ENCODE measurements at regions not wholly inside any gene's neighbourhood (a gene's known extent, or its start where the extent isn't known, plus 50 kb on each side); places are given as distances from the start of the nearest gene placed in this dataset.
"Not testable (repeated sequence)": the region's sequence is repeated elsewhere in the genome, so short reads cannot be mapped to it uniquely, and the experiment has no call there.

DNA sequence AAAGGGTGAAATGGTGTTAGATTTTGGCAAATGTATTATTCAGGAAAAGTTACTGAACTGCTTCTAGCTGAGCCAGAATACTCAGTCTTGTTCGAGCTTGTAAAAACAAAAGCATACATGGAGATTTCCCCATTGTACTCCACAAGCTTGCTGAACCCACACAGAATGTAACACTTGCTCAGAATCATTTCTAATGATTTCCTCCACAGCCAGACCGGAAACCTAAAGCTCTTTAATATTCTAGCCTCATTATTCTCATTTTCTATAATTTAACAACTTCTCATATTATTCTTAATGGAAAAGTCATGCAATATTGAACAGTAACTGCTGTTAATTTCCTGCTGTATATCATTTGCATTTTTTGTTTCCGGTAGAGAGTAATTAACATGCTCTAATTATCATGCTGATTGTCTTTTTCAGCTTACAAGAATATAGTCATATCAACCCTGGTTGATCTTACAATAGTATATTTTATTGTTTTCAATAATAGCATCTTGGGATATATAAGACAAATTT lies 1387.5 kb upstream of the EYS start:
- no peak for DNase-seq (ENCODE audit: low spot score)

DNA sequence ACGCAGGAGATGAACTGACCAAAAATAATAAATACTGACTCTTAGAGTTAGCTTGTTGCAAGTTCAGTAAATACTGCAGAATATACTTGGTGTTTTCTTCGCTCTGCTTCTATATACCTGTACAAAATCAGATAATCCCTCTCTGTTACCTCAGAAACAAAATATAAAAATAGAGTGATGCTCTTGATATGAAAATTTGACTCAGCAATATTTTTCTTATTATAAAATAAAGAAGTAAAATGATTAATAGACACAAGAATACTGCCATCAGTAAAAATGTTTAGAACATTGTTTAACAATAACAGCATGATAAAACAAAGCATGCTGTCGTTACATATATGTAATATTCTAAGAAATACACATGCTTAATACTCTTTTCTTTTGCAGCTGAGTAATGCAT lies 1366.9 kb upstream of the EYS start:
- no peak for DNase-seq (ENCODE audit: low spot score)

DNA sequence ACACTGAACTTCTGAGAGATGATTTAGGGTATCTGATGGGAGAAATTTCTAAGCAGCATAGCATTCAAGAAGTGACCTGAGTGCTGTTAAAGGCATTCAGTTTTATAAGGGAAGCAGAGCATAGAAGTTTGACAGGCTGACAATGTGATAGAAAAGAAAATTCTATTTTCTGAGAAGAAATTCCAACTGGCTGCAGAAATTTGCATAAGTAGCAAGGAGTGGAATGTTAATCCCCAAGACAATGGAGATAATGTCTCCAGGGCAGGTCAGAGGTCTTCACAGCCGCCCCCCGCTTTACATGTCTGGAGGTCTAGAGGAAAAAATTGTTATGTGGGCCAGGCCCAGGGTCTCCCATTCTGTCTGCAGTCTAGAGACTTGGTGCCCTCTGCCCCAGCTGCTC lies 1361.8 kb upstream of the EYS start:
- DNase-seq (ENCODE audit: low spot score) = no peak

DNA sequence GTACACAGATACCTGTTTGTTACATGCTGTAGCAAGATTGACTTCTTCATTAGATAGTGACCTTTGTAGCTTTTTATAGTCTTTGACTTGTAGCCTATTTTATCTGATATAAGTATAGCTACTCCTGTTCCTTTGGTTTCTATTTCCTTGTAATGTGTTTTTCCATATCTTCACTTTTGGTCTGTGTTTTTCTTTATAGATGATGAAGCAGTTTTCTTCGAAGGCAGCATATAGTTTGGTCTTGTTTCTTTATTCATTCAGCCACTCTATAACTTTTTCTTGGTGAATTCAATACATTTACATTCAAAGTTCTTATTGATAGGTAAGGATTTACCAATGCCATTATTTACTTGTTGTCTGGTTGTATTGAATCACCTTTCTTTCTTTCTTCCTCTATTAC lies 1357.3 kb upstream of the EYS start:
- DNase-seq (ENCODE audit: low spot score) = no peak

DNA sequence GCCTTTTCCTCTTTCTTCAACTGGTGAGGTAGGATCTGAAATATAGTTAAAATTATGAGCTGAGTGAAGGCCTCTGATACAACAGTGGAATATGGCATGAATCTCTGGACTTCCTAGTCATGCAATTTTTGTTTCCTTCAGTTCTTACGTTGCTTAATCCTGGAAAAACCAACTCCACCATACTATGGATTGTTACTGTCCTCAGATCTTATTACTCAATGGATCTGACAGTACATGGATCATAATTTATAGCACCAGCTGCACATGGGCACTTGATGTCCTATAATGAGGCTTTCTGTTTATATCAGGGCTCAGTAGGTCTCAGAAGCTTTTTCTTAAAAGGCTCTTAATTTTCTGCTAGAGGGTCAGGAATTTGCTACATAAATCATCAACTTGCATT lies 1341.0 kb upstream of the EYS start:
- DNase-seq (ENCODE audit: low spot score) = no peak

DNA sequence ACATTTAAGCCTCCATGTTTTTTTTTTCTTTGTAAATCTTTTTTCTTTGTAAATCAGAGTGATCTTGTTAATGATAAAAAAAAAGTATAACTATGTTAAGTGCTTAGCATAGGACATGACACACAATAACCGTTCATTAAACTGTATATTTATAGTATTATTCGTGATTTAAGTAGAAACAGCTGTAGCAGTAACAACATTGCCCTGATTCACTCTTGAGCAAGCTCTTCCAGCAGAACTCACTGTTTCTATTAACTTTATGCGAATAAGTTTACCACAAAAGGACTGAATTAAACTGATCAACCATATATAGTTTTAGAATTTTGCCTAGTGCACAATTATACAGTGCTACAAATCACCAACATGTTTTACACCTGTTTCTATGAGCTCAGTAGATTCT lies 1338.0 kb upstream of the EYS start:
- DNase-seq (ENCODE audit: low spot score) = no peak

DNA sequence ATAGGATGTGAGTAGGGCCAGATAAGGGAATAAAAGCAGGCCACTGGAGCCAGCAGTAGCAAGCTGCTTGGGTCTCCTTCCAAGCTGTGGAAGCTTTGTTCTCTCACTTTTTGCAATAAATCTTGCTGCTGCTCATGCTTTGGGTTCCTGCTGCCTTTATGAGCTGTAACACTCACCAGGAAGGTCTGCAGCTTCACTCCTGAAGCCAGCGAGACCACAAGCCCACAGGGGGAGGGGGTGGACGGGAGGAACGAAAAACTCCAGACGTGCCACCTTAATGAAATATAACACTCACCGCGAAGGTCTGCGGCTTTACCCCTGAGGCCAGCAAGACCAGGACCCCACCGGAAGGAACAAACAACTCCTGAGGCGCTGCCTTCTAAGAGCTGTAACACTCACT lies 1324.4 kb upstream of the EYS start:
- DNase-seq (ENCODE audit: low spot score) = no peak

DNA sequence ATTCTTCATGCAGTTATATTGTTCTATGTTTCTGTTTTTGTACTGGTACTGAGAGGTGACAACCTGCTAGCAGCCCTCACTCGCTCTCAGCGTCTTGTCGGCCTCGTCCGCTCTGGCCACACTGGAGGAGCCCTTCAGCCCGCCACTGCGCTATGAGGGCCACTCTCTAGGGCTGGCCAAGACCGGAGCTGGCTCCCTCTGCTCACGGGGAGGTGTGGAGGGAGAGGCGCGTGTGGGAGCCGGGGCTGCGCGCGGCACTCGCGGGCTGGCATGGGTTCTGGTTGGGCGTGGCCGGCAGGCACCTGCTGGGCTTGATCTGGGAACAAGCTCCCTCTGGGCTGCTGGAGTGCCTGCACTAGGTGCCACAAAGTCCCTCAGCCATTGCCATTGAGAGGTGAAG lies 1323.8 kb upstream of the EYS start:
- DNase-seq (ENCODE audit: low spot score) = no peak

DNA sequence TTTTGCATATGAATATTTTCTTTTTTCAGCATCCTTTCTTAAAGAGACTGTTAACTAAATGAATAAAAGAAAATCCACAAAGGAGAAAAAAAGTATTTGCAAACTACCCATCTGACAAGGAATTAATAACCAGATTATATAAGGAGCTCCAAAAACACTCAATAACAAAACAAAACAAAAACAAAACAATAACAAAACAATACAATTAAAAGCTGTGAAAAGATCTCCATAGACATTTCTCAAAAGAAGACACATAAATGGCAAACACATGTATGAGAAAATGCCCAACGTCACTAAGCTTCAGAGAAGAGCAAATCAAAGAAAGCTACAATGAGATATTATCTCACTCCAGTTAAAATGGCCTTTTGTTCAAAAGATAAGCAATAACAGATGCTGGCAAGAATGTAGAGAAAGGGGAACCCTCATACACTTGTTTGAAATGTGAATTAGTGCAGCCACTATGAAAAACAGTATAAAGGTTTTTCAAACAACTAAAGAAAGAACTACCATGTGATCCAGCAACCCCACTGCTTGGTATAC lies 1310.0 kb upstream of the EYS start:
- no peak for DNase-seq (ENCODE audit: low spot score)

DNA sequence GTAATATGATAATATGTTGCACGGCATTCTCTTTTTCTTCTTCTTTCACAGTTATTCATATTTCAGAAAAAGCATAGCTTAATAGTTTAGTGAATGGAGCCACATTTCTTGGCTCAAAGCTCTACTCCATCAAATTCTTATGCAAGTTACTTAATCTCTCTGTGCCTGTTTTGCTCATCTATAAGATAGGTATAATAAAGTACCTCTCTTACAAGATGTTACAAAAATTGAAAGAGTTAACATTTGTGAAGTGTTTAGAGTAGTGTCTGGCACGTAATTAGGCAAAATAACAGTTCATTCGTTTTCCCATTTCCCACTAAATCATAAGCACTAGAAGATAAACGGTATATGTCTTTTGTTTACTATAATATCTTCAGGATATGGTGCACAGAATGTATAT lies 1304.4 kb upstream of the EYS start:
- DNase-seq (ENCODE audit: low spot score) = no peak

DNA sequence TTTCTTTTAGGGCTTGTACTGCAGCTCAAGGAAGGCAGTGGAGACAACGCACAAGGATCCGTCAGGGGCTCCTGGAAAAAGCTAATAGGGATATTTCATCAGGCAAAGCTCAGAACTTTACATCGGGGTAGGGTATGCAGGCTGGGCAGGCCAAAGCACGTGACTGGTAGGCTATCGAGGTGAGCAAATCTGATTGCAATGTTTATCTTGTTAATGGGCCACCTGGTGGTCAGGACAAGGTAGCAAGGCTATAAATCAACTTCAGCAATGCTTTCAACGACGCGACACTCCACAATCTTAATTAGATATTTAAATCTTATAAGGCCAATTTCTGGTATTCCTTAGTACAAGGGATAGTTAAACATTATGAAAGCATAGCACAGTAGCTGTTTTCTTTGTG lies 1302.8 kb upstream of the EYS start:
- peak; percentile 35 for DNase-seq (ENCODE audit: low spot score)

DNA sequence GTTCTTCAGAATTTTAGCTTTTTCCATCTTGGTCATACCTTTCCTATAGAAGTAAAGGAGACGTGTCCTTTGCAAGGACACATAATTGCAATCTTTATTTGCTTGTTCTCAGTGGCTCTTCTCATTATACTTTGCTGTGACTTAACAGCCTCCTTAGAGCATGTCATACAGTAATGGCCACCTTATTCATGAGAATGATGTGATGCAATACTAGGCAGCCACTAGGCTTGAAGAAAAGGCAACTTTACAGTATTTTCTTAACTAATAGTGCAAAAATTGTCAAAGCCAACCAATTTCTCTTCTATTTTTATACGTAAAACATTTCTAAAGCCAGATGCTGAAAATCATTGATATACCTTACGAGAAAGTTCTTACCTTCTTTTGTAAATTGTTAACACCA lies 1296.8 kb upstream of the EYS start:
- DNase-seq (ENCODE audit: low spot score) = no peak

DNA sequence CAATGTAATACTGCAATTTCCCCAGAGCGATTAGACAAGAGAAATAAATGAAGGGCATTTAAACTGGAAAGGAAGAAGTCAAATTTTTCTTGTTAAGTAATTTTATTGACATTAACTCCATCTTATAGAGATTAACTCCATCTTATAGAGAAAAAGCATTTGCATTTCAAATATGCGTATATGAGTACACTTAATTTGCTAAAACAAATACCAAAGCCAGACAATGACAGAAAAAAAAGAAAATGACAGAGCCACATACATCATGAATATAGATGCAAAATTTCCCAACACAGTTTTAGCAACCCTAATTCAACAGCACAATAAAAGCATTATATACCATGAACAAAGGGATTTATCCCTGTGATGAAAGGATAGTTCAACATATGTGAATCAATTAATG lies 1293.1 kb upstream of the EYS start:
- DNase-seq (ENCODE audit: low spot score) = no peak

DNA sequence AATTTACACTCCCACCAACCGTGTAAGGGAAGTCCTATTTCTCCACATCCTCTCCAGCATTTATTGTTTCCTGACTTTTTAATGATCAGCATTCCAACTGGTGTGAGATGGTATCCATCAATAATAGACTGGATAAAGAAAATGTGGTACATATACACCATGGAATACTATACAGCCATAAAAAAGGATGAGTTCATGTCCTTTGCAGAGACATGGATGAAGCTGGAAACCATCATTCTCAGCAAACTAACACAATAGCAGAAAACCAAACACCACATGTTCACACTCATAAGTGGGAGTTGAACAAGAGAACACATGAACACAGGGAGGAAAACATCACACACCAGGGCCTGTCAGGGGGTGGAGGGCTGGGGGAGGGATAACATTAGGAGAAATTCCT lies 1290.6 kb upstream of the EYS start:
- DNase-seq (ENCODE audit: low spot score) = not testable (repeated sequence)

DNA sequence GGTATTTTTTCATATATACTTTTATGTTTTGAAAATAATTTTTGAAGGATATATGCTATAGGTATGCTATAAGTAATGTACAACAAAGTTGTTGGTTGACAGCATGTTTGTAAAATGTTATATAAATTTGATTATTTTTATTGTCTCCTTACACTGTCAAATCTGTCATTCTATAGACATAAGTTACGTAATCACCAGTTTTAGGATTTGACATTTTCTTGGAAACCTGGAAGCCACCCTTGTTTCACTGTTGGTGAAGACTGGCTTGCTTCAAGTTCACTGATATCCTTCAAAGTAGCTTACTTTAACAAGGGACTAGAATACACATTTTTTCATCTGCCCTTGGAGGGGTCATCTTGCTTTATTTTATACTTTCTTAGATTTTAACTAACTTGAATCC lies 1288.6 kb upstream of the EYS start:
- no peak for DNase-seq (ENCODE audit: low spot score)

DNA sequence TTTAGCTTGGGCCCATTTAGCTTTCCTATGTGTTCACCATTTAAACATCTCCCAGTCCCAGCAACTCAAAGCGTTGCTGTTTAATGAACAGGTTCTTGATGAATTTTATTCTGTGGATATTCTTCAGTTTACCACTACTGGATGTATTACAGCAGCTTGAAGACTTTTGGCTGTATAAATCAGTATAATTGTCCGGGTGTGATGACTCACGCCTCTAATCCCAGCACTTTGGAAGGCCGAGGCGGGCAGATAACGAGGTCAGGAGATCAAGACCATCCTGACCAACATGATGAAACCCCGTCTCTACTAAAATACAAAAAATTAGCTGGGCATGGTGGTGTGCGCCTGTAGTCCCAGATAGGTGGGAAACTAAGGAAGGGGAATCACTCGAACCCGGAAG lies 1286.7 kb upstream of the EYS start:
- not testable (repeated sequence) for DNase-seq (ENCODE audit: low spot score)

DNA sequence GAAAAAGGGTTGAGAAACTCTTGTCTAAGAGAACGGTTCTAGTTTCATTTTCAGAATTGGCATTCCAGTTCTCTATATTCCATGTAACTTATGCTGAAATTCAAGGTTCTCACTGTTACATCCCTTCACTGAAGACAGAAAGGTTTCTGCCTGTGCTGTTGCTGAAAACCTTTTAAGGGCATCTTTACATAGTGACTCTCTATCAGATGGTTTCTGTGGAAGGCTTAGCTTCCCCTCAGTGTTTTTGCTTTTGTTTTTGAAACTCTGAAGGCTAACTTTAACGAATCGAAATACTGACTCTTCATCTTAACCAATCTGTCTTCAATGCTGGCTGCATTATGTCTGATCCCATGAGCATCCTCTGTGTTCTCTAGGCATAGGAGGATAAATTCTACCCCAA lies 1286.2 kb upstream of the EYS start:
- DNase-seq (ENCODE audit: low spot score) = no peak

DNA sequence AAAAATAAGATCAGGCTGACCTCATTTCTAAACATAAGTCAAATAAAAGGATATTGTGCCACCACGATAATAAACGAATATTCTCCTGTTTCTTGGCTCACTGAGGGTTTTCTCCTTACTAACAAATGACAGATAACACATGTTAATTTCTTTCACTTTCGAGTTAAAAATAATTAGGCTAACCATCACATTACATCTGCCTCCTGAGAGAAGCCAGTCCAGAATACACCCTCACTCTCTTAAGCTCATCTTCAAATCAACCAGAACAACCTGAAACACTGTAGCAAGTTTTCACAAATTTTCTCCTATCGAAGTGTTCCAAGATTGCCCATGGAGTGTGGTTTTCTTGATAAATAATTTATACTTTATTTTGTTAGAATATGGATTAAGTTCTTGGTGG lies 1285.6 kb upstream of the EYS start:
- DNase-seq (ENCODE audit: low spot score) = no peak

DNA sequence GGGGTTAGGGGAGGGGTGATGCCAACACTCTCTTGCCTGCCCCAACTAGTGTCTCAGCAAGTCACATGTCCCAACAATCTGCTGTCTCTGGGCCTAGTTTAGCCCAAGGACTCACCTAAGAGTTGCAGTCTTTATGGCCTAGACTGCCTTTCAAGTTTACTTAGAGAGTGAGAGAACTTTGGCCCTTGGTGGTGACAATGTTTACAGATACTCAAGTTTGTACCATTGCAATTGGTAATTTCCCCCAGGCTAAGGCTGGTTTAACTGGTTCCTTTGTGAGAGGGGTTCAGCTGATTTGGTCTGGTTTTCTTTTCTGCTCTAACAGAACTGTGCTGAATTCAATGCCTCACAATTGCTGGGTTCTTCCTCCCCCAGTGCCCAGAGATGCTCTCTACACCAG lies 1279.9 kb upstream of the EYS start:
- DNase-seq (ENCODE audit: low spot score) = peak; percentile 71

DNA sequence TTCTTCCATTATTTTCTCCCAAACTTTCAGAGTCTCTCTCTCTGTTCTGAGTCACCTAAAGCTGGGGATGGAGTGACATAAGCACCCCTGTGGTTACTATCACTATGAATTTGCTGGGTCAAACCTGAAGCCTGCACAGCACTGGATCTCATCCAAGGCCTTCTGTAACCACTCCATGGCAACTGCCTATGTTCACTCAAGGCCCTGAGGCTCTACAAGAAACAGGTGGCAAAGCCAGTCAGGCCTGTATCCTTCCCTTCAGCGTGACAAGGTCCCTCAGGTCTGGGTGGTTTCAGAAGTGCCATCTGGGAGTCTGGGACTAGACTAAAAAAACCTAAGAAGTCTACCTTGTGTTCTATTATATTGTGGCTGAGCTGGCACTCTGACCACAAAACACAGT lies 1278.8 kb upstream of the EYS start:
- DNase-seq (ENCODE audit: low spot score) = no peak

DNA sequence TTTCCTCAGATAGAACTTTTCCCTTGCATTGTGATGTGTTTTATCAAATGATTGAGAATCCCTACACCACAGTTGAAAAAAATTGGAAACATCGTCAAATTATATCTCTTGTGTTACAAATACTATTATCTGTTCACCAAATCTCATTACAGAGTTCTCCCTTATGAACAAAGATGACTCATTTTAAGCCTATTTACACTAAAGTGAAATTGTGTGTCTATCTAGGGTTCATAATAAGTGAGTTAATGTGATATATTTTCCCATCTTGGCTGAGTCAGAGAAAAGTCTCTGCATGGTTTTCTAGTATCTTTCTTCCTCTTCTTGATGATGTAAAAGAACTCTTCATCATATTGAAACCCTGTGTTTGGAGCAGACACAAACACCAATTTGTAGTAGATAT lies 1263.3 kb upstream of the EYS start:
- DNase-seq (ENCODE audit: low spot score) = no peak

DNA sequence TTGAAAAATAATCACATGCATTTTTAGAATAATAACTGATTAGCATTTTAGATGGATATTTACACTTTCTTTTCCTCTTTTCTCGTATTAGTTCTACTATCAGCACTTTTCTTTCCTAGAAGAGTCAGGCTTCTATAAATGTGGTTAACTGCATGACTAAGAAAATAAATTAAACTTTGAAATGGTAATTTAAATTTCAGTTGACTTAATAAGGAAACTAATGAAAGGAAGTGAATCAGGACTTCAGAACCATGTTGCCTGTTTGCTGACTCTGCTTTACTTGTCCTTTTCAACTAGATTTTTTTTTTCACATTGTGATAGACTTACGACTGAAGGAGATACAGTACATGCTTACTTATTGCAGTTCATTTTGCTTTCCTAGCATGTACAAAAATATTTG lies 1258.2 kb upstream of the EYS start:
- DNase-seq (ENCODE audit: low spot score) = no peak

DNA sequence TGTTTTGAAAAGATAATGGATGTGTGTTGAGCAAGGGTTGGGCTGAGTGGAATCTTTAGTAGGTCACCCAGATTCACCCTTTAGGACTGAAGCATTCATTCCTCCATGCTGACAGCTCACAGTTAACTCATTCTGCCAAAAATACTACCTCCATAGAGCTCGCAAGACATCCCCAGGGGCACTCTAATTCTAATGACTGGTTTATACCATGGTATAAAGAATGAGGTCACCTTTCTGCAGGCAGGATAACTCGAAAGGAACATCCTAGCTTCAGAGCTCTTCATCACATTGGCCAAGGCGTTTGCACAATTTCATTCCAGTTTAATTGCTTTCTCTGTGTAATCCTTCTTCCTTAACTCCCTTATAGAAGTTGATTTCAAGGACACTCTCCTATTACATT lies 1257.2 kb upstream of the EYS start:
- DNase-seq (ENCODE audit: low spot score) = no peak

DNA sequence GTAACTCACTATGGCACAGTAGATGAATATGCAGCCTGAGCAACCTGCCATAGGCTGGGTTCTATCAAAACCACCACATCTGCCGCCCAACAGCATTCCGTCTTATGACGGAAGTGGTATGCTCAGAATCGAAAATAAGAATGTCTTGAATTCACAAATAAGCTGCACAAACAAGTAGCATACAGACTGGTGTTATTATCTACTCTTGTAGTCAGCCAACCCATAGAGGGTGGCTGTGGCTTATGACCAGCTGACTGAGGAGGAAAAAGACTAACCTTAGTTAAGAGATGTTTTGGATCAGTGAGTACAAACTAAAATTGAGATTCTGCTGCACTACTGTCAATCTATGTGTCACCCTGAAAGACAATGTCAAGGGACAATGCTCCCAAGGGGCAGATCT lies 1255.1 kb upstream of the EYS start:
- DNase-seq (ENCODE audit: low spot score) = no peak

DNA sequence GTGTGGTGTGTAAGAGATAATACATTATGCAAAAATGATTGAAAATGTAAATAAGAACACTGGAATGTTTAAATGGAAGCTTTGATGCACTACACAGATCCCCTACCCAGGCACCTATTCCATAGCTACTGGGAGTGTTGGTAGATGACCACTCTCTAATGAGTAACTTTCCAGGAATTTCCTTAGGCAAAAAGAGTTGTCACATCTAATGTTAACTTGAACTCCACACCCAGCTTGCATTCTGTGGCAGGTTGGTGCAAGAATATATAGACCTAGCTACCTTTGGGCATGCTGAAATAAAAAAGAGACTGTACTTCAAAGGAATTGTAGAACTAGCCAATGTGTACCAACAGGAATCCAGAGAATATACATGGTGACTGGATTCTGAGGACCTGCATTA lies 1254.2 kb upstream of the EYS start:
- DNase-seq (ENCODE audit: low spot score) = no peak

Measured in HT-29 (cell line).